HG03045 (cell line): ENCODE measurements at regions not wholly inside any gene's neighbourhood (a gene's known extent, or its start where the extent isn't known, plus 50 kb on each side); places are given as distances from the start of the nearest gene placed in this dataset.

Experiments
- ATAC-seq: cut with Tn5 transposase; IDR thresholded peaks from one replicate; pipeline ENCODE4 v1.9.1; 2021; ENCODE audit warnings: mild to moderate bottlenecking, moderate library complexity; ENCODE audit not compliant: unreplicated experiment

- no peak for ATAC-seq
Observed at GRCh38 chr4:137597752-137598430, 65.6 kb upstream of the PCDH18 start.

- no peak for ATAC-seq
Observed at GRCh38 chr4:137587796-137588195, 55.5 kb upstream of the PCDH18 start.

GRCh38 chr4:137583671-137584070 lies 51.4 kb upstream of the PCDH18 start:
- ATAC-seq, result no peak
